Hepatocyte (in vitro differentiated cells): ENCODE measurements at regions not wholly inside any gene's neighbourhood (a gene's known extent, or its start where the extent isn't known, plus 50 kb on each side); places are given as distances from the start of the nearest gene placed in this dataset.

Experiments
- DNase-seq: peaks from one replicate; pipeline ENCODE4 v3.0.0-alpha.2; 2016; ENCODE audit warnings: low spot score
- H2AFZ ChIP-seq: fragments of 200-600 bp; sonication (generic); 2 replicates; pipeline ENCODE4 v1.6.0; 2016; ENCODE audit warnings: antibody characterized with exemption, mild to moderate bottlenecking
- H3K27ac ChIP-seq: fragments of 200-600 bp; sonication (generic); 2 replicates; pipeline ENCODE4 v1.5.1; 2016; ENCODE audit warnings: mild to moderate bottlenecking
- H3K27me3 ChIP-seq: fragments of 200-600 bp; sonication (generic); 2 replicates; pipeline ENCODE4 v1.6.1; 2016
- H3K36me3 ChIP-seq: fragments of 200-600 bp; sonication (generic); replicated peaks from 2 replicates; pipeline ENCODE4 v1.5.1; 2016; ENCODE audit warnings: low read depth; ENCODE audit not compliant: insufficient read depth
- H3K4me1 ChIP-seq: fragments of 200-600 bp; sonication (generic); 2 replicates; pipeline ENCODE4 v1.5.1; 2016; ENCODE audit warnings: mild to moderate bottlenecking, moderate library complexity; ENCODE audit not compliant: insufficient read depth
- H3K4me2 ChIP-seq: fragments of 200-600 bp; sonication (generic); 2 replicates; pipeline ENCODE4 v1.6.0; 2016
- H3K4me3 ChIP-seq: fragments of 200-600 bp; sonication (generic); 2 replicates; pipeline ENCODE4 v1.5.1; 2016; ENCODE audit warnings: mild to moderate bottlenecking
- H3K79me2 ChIP-seq: fragments of 200-600 bp; sonication (generic); 2 replicates; pipeline ENCODE4 v1.6.0; 2017; ENCODE audit warnings: mild to moderate bottlenecking
- H3K9me2 ChIP-seq: fragments of 200-600 bp; sonication (generic); replicated peaks from 2 replicates; pipeline ENCODE4 v1.6.0; 2017; ENCODE audit warnings: mild to moderate bottlenecking; ENCODE audit not compliant: insufficient read depth
- H3K9me3 ChIP-seq: fragments of 200-600 bp; sonication (generic); 2 replicates; pipeline ENCODE4 v1.5.1; 2016; ENCODE audit warnings: low read depth, mild to moderate bottlenecking
- H4K20me1 ChIP-seq: fragments of 200-600 bp; sonication (generic); 2 replicates; pipeline ENCODE4 v1.6.0; 2016; ENCODE audit warnings: mild to moderate bottlenecking; ENCODE audit not compliant: insufficient read depth, poor library complexity, severe bottlenecking
- CTCF ChIP-seq: fragments of 200-600 bp; sonication (generic); IDR thresholded peaks from 2 replicates; pipeline ENCODE4 v1.5.1; 2016; ENCODE audit warnings: antibody characterized with exemption, mild to moderate bottlenecking; ENCODE audit not compliant: poor library complexity
- EZH2 ChIP-seq: fragments of 200-600 bp; sonication (generic); IDR thresholded peaks from 2 replicates; pipeline ENCODE4 v1.6.1; 2016; ENCODE audit warnings: antibody characterized with exemption, mild to moderate bottlenecking, borderline replicate concordance
- EZH2phosphoT487 ChIP-seq: fragments of 200-600 bp; sonication (generic); IDR thresholded peaks from one replicate; pipeline ENCODE4 v1.6.1; 2018; ENCODE audit warnings: antibody characterized with exemption, mild to moderate bottlenecking, low read depth, moderate library complexity; ENCODE audit not compliant: unreplicated experiment, severe bottlenecking
- WGBS: methylation state at CpG from one replicate; pipeline ENCODE4 v1.1.6; 2016; ENCODE audit warnings: low lambda C conversion rate; ENCODE audit errors: missing lambda C conversion rate; 5-methylcytosine and 5-hydroxymethylcytosine counted together

GRCh38 chr10:5297996-5298395 lies 66.8 kb upstream of the UCN3 start:
- WGBS = 98% methylated on average over 4 of the region's 4 CpGs

GRCh38 chr10:5299950-5300349 lies 64.8 kb upstream of the UCN3 start:
- 88% methylated on average over 3 of the region's 3 CpGs for WGBS
- Histone ChIP-seq H3K27ac (no peak overlapping the region), H3K4me1 (no peaks in the 10 kb centered on the region), H3K9me2 (no peaks in the 10 kb centered on the region), H3K79me2 (no peaks in the 10 kb centered on the region), H3K4me2 (no peak overlapping the region), H3K27me3 (no peaks in the 10 kb centered on the region), H3K4me3 (no peak overlapping the region), H3K9me3 (no peaks in the 10 kb centered on the region), H3K36me3 (no peaks in the 10 kb centered on the region), H2AFZ (no peak overlapping the region), H4K20me1 (no peaks in the 10 kb centered on the region)
- no peak for DNase-seq
- TF ChIP-seq EZH2phosphoT487 (no peak), EZH2 (no peak), CTCF (no peak)

More at GRCh38 chr10:5297996-5298395, 66.8 kb upstream of the UCN3 start:
- TF ChIP-seq EZH2 = no peak
- no peak for TF ChIP-seq EZH2phosphoT487
- TF ChIP-seq CTCF = no peak
- Histone ChIP-seq H3K36me3 (no peaks in the 10 kb centered on the region), H3K27me3 (no peaks in the 10 kb centered on the region), H3K4me1 (no peaks in the 10 kb centered on the region), H3K4me2 (no peak overlapping the region), H3K79me2 (no peaks in the 10 kb centered on the region), H2AFZ (no peak overlapping the region), H3K27ac (no peak overlapping the region), H3K4me3 (no peak overlapping the region), H3K9me2 (no peaks in the 10 kb centered on the region), H3K9me3 (no peaks in the 10 kb centered on the region), H4K20me1 (no peaks in the 10 kb centered on the region)
- no peak for DNase-seq

GRCh38 chr10:5303504-5303903 lies 61.3 kb upstream of the UCN3 start:
- Histone ChIP-seq H3K36me3 (no peaks in the 10 kb centered on the region), H3K4me1 (no peaks in the 10 kb centered on the region), H3K4me3 (no peak overlapping the region), H3K4me2 (no peak overlapping the region), H3K27me3 (no peaks in the 10 kb centered on the region), H3K9me2 (no peaks in the 10 kb centered on the region), H4K20me1 (no peaks in the 10 kb centered on the region), H2AFZ (no peak overlapping the region), H3K79me2 (no peaks in the 10 kb centered on the region), H3K9me3 (no peaks in the 10 kb centered on the region), H3K27ac (no peak overlapping the region)
- no peak for DNase-seq
- WGBS = 97% methylated on average over 2 of the region's 2 CpGs
- no peak for TF ChIP-seq EZH2
- TF ChIP-seq CTCF = no peak
- TF ChIP-seq EZH2phosphoT487 = no peak

GRCh38 chr10:5305374-5305773 lies 59.4 kb upstream of the UCN3 start:
- TF ChIP-seq EZH2phosphoT487 = no peak
- TF ChIP-seq EZH2 = no peak
- no peak for TF ChIP-seq CTCF
- H3K27me3 ChIP-seq = no peaks in the 10 kb centered on the region
- H3K36me3 ChIP-seq = no peaks in the 10 kb centered on the region
- no peak overlapping the region for H3K4me2 ChIP-seq
- H3K27ac ChIP-seq = no peak overlapping the region
- H3K4me1 ChIP-seq = no peaks in the 10 kb centered on the region
- no peaks in the 10 kb centered on the region for H3K9me3 ChIP-seq
- 91% methylated on average over 7 of the region's 7 CpGs for WGBS
- H3K4me3 ChIP-seq = no peak overlapping the region
- DNase-seq = no peak
- no peaks in the 10 kb centered on the region for H3K9me2 ChIP-seq
- no peak overlapping the region for H2AFZ ChIP-seq
- H4K20me1 ChIP-seq = no peaks in the 10 kb centered on the region
- no peaks in the 10 kb centered on the region for H3K79me2 ChIP-seq
